ENCODE measurements at regions not wholly inside any gene's neighbourhood (a gene's known extent, or its start where the extent isn't known, plus 50 kb on each side); places are given as distances from the start of the nearest gene placed in this dataset.

- no peaks in the 10 kb centered on the region for H3K9me3 ChIP-seq (ENCODE audit: low read depth)
- Mint-ChIP-seq H3K27ac (no peak overlapping the region), H3K4me1 (peaks cover 20% of the 10 kb centered on the region), H3K4me3 (no peak overlapping the region), H3K9me3 (no peaks in the 10 kb centered on the region), H3K27me3 (ENCODE audit: insufficient read depth, low read depth) (no peaks in the 10 kb centered on the region), H3K36me3 (no peaks in the 10 kb centered on the region)
- no peaks in the 10 kb centered on the region for H3K36me3 ChIP-seq
- no peaks in the 10 kb centered on the region for H3F3A ChIP-seq (ENCODE audit: low read depth)
- no peak overlapping the region for H3K4me3 ChIP-seq
- no peaks in the 10 kb centered on the region for H4K20me1 ChIP-seq (ENCODE audit: low read depth)
- no peaks in the 10 kb centered on the region for H3K79me2 ChIP-seq (ENCODE audit: low read depth)
- H3K27ac ChIP-seq, result no peak overlapping the region
- H3K4me1 ChIP-seq, result peaks cover 14% of the 10 kb centered on the region
- TF ChIP-seq, protein P1, sequence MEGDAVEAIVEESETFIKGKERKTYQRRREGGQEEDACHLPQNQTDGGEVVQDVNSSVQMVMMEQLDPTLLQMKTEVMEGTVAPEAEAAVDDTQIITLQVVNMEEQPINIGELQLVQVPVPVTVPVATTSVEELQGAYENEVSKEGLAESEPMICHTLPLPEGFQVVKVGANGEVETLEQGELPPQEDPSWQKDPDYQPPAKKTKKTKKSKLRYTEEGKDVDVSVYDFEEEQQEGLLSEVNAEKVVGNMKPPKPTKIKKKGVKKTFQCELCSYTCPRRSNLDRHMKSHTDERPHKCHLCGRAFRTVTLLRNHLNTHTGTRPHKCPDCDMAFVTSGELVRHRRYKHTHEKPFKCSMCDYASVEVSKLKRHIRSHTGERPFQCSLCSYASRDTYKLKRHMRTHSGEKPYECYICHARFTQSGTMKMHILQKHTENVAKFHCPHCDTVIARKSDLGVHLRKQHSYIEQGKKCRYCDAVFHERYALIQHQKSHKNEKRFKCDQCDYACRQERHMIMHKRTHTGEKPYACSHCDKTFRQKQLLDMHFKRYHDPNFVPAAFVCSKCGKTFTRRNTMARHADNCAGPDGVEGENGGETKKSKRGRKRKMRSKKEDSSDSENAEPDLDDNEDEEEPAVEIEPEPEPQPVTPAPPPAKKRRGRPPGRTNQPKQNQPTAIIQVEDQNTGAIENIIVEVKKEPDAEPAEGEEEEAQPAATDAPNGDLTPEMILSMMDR (IDR thresholded peaks at IDR 0.05), result peak; percentile 83
- no peak for TF ChIP-seq EZH2phosphoT487 (IDR thresholded peaks at IDR 0.05)
- TF ChIP-seq EZH2 (IDR thresholded peaks at IDR 0.05), result no peak
- DNase-seq (ENCODE audit: low spot score), result peak; percentile 57
- no peak overlapping the region for H3K9ac ChIP-seq
- H2AFZ ChIP-seq (replicated peaks), result no peak overlapping the region
- H3K4me2 ChIP-seq, result peak overlapping the region; percentile 57
- no peaks in the 10 kb centered on the region for H3K27me3 ChIP-seq
Observed at GRCh38 chr2:211085056-211085680, 528.8 kb downstream of the CPS1 start.

GRCh38 chr2:211086049-211086448 lies 529.6 kb downstream of the CPS1 start:
- Histone ChIP-seq H2AFZ (replicated peaks) (peak overlapping the region; percentile 66), H3K27me3 (no peaks in the 10 kb centered on the region), H3K4me3 (no peak overlapping the region), H3K9ac (no peak overlapping the region), H3K36me3 (no peaks in the 10 kb centered on the region), H4K20me1 (ENCODE audit: low read depth) (no peaks in the 10 kb centered on the region), H3K4me1 (peaks cover 14% of the 10 kb centered on the region), H3K4me2 (peak overlapping the region; percentile 57), H3K27ac (peak overlapping the region; percentile 60), H3K9me3 (ENCODE audit: low read depth) (no peaks in the 10 kb centered on the region), H3K79me2 (ENCODE audit: low read depth) (no peaks in the 10 kb centered on the region), H3F3A (ENCODE audit: low read depth) (no peaks in the 10 kb centered on the region)
- no peak overlapping the region for H3K4me3 Mint-ChIP-seq
- H3K9me3 Mint-ChIP-seq, result no peaks in the 10 kb centered on the region
- H3K36me3 Mint-ChIP-seq, result no peaks in the 10 kb centered on the region
- no peaks in the 10 kb centered on the region for H3K27me3 Mint-ChIP-seq (ENCODE audit: insufficient read depth, low read depth)
- peak; percentile 80 for DNase-seq (ENCODE audit: low spot score)
- H3K27ac Mint-ChIP-seq, result peak overlapping the region; percentile 50
- H3K4me1 Mint-ChIP-seq, result peaks cover 20% of the 10 kb centered on the region
- TF ChIP-seq, protein P1 (IDR thresholded peaks at IDR 0.05), result no peak
- TF ChIP-seq EZH2phosphoT487 (IDR thresholded peaks at IDR 0.05) (no peak), EZH2 (IDR thresholded peaks at IDR 0.05) (no peak)

DNA sequence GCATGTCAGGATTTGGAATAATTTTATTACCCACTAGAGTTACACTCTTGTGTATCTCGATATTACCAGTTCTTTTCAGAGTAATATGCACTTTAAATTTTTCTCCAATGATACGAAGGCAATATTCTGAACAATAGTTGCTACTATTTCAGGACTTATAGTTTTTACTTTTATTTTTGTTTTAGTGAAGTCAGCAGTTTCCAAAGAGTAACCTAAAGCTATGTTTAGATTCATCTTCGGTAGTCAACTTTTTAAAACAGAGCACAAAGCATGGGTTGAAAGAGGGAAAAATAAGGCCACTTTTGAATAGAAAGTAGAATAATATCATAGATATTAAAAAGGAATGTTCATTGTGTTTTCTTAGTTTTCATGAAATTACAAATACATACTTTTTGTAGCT lies 532.7 kb downstream of the CPS1 start:
- Histone ChIP-seq H3F3A (ENCODE audit: low read depth) (no peaks in the 10 kb centered on the region), H2AFZ (replicated peaks) (no peak overlapping the region), H3K9me3 (ENCODE audit: low read depth) (no peaks in the 10 kb centered on the region), H4K20me1 (ENCODE audit: low read depth) (no peaks in the 10 kb centered on the region), H3K4me3 (no peak overlapping the region), H3K79me2 (ENCODE audit: low read depth) (no peaks in the 10 kb centered on the region), H3K27ac (no peak overlapping the region), H3K27me3 (no peaks in the 10 kb centered on the region), H3K4me2 (no peak overlapping the region), H3K9ac (no peak overlapping the region), H3K36me3 (no peaks in the 10 kb centered on the region), H3K4me1 (peaks cover 14% of the 10 kb centered on the region)
- no peaks in the 10 kb centered on the region for H3K27me3 Mint-ChIP-seq (ENCODE audit: insufficient read depth, low read depth)
- no peak for DNase-seq (ENCODE audit: low spot score)
- H3K9me3 Mint-ChIP-seq, result no peaks in the 10 kb centered on the region
- no peak overlapping the region for H3K4me3 Mint-ChIP-seq
- H3K36me3 Mint-ChIP-seq, result no peaks in the 10 kb centered on the region
- H3K27ac Mint-ChIP-seq, result no peak overlapping the region
- TF ChIP-seq EZH2 (IDR thresholded peaks at IDR 0.05) (no peak), EZH2phosphoT487 (IDR thresholded peaks at IDR 0.05) (no peak)
- TF ChIP-seq, protein P1 (IDR thresholded peaks at IDR 0.05), result no peak
- peaks cover 20% of the 10 kb centered on the region for H3K4me1 Mint-ChIP-seq
